ENCODE measurements at regions not wholly inside any gene's neighbourhood (a gene's known extent, or its start where the extent isn't known, plus 50 kb on each side); places are given as distances from the start of the nearest gene placed in this dataset.

DNA sequence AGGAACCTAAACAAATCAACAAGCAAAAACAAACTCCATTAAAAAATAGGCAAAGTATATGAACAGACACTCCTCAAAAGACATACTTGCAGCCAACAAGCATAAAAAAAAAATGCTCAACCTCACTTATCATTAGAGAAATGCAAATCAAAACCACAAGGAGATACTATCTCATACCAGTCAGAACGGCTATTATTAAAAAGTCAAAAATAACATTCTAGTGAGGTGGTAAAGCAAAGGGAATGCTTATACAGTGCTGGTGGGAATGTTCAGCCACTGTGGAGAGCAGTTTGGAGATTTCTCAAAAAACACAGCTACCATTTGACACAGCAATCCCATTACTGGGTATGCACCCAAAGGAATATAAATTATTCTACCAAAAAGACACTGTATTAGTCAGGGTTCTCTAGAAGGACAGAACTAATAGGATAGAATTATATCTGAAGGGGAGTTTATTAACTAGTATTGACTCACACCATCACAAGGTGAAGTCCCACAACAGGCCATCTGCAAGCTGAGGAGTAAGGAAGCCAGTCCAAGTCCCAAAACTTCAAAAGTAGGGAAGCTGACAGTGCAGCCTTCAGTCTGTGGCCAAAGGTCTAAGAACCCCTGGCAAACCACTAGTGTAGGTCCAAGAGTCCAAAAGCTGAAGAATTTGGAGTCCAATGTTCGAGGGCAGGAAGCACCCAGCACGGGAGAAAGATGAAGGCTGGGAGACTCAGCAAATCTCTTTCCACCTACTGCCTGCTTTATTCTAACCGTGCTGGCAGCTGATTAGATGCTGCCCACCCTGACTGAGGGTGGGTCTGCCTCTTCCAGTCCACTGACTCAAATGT is 101.6 kb upstream of the KRAS start:
- TF ChIP-seq, protein P1, sequence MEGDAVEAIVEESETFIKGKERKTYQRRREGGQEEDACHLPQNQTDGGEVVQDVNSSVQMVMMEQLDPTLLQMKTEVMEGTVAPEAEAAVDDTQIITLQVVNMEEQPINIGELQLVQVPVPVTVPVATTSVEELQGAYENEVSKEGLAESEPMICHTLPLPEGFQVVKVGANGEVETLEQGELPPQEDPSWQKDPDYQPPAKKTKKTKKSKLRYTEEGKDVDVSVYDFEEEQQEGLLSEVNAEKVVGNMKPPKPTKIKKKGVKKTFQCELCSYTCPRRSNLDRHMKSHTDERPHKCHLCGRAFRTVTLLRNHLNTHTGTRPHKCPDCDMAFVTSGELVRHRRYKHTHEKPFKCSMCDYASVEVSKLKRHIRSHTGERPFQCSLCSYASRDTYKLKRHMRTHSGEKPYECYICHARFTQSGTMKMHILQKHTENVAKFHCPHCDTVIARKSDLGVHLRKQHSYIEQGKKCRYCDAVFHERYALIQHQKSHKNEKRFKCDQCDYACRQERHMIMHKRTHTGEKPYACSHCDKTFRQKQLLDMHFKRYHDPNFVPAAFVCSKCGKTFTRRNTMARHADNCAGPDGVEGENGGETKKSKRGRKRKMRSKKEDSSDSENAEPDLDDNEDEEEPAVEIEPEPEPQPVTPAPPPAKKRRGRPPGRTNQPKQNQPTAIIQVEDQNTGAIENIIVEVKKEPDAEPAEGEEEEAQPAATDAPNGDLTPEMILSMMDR (conservative IDR thresholded peaks at IDR 0.05; ENCODE audit: low read length), result no peak
- no peak for TF ChIP-seq EZH2phosphoT487 (IDR thresholded peaks at IDR 0.05; ENCODE audit: borderline replicate concordance)
